GM18502 (cell line): ENCODE measurements at regions not wholly inside any gene's neighbourhood (a gene's known extent, or its start where the extent isn't known, plus 50 kb on each side); places are given as distances from the start of the nearest gene placed in this dataset.

ENCODE experiments used
- ATAC-seq: cut with Tn5 transposase; IDR thresholded peaks from one replicate; pipeline ENCODE4 v1.9.1; 2021; ENCODE audit warnings: mild to moderate bottlenecking; ENCODE audit not compliant: unreplicated experiment, poor library complexity

- ATAC-seq = no peak
These were observed 123.2 kb downstream of the SLC30A10 start for GRCh38 chr1:219805191-219805590.

GRCh38 chr1:219801156-219801820 is 127.1 kb downstream of the SLC30A10 start:
- no peak for ATAC-seq

GRCh38 chr1:219798283-219799030 is 129.9 kb downstream of the SLC30A10 start:
- peak; percentile 50 for ATAC-seq

- ATAC-seq = no peak
These were observed 130.7 kb downstream of the SLC30A10 start for GRCh38 chr1:219797683-219798082.

GRCh38 chr1:219797009-219797408 is 131.3 kb downstream of the SLC30A10 start:
- no peak for ATAC-seq

- ATAC-seq = no peak
These were observed 132.9 kb downstream of the SLC30A10 start for GRCh38 chr1:219795363-219795917.

- peak; percentile 84 for ATAC-seq
These were observed 134.1 kb downstream of the SLC30A10 start for GRCh38 chr1:219794085-219794743.

- no peak for ATAC-seq
These were observed 135.9 kb downstream of the SLC30A10 start for GRCh38 chr1:219792337-219793021.

GRCh38 chr1:219791766-219792165 is 136.6 kb downstream of the SLC30A10 start:
- no peak for ATAC-seq

- no peak for ATAC-seq
These were observed 137.3 kb downstream of the SLC30A10 start for GRCh38 chr1:219790834-219791615.

- ATAC-seq = no peak
These were observed 139.7 kb downstream of the SLC30A10 start for GRCh38 chr1:219788700-219789099.

GRCh38 chr1:219788091-219788490 is 140.3 kb downstream of the SLC30A10 start:
- no peak for ATAC-seq

- no peak for ATAC-seq
These were observed 143.5 kb downstream of the SLC30A10 start for GRCh38 chr1:219784660-219785381.

GRCh38 chr1:219783605-219784235 is 144.6 kb downstream of the SLC30A10 start:
- no peak for ATAC-seq

GRCh38 chr1:219782929-219783328 is 145.4 kb downstream of the SLC30A10 start:
- no peak for ATAC-seq

GRCh38 chr1:219782311-219782710 is 146.0 kb downstream of the SLC30A10 start:
- no peak for ATAC-seq

- ATAC-seq = no peak
These were observed 146.9 kb downstream of the SLC30A10 start for GRCh38 chr1:219781491-219781890.

GRCh38 chr1:219778793-219779369 is 149.5 kb downstream of the SLC30A10 start:
- no peak for ATAC-seq
